ENCODE measurements at regions not wholly inside any gene's neighbourhood (a gene's known extent, or its start where the extent isn't known, plus 50 kb on each side); places are given as distances from the start of the nearest gene placed in this dataset.
"Not testable (repeated sequence)": the region's sequence is repeated elsewhere in the genome, so short reads cannot be mapped to it uniquely, and the experiment has no call there.

GRCh38 chr10:21373881-21374280 is 151.6 kb downstream of the SKIDA1 start:
- TF ChIP-seq CTCF, POLR2A, POLR2AphosphoS5 (IDR thresholded peaks at IDR 0.05): not testable (repeated sequence)

Measured in breast epithelium (tissue), 3 donors.